ENCODE measurements at regions not wholly inside any gene's neighbourhood (a gene's known extent, or its start where the extent isn't known, plus 50 kb on each side); places are given as distances from the start of the nearest gene placed in this dataset.
"Not testable (repeated sequence)": the region's sequence is repeated elsewhere in the genome, so short reads cannot be mapped to it uniquely, and the experiment has no call there.

DNA sequence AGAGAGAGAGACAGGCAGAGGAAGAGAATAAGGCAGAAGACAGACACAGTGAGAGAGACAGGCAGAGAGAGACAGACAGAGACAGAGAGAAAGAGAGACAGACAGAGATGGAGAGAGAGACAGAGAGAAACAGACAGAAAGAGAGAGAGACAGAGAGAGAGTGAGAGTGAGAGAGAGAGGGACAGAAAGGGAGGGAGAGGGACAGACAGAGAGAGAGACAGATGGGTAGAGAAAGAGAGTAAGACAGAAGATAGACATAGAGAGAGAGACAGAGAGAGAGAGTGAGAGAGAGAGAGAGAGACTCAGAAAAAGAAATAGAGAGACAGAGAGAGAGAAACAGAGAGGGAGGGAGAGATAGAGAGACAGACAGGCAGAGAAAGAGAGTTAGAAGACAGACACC, 1948.5 kb upstream of the DEFB115 start:
- TF ChIP-seq, protein P1, sequence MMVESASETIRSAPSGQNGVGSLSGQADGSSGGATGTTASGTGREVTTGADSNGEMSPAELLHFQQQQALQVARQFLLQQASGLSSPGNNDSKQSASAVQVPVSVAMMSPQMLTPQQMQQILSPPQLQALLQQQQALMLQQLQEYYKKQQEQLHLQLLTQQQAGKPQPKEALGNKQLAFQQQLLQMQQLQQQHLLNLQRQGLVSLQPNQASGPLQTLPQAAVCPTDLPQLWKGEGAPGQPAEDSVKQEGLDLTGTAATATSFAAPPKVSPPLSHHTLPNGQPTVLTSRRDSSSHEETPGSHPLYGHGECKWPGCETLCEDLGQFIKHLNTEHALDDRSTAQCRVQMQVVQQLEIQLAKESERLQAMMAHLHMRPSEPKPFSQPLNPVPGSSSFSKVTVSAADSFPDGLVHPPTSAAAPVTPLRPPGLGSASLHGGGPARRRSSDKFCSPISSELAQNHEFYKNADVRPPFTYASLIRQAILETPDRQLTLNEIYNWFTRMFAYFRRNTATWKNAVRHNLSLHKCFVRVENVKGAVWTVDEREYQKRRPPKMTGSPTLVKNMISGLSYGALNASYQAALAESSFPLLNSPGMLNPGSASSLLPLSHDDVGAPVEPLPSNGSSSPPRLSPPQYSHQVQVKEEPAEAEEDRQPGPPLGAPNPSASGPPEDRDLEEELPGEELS (CRISPR knock-in tag; IDR thresholded peaks at IDR 0.05) = not testable (repeated sequence)
- TF ChIP-seq, protein P2, sequence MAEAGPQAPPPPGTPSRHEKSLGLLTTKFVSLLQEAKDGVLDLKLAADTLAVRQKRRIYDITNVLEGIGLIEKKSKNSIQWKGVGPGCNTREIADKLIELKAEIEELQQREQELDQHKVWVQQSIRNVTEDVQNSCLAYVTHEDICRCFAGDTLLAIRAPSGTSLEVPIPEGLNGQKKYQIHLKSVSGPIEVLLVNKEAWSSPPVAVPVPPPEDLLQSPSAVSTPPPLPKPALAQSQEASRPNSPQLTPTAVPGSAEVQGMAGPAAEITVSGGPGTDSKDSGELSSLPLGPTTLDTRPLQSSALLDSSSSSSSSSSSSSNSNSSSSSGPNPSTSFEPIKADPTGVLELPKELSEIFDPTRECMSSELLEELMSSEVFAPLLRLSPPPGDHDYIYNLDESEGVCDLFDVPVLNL (CRISPR knock-in tag; IDR thresholded peaks at IDR 0.05; ENCODE audit: borderline replicate concordance, low read depth) = not testable (repeated sequence)
- TF ChIP-seq, protein P3, sequence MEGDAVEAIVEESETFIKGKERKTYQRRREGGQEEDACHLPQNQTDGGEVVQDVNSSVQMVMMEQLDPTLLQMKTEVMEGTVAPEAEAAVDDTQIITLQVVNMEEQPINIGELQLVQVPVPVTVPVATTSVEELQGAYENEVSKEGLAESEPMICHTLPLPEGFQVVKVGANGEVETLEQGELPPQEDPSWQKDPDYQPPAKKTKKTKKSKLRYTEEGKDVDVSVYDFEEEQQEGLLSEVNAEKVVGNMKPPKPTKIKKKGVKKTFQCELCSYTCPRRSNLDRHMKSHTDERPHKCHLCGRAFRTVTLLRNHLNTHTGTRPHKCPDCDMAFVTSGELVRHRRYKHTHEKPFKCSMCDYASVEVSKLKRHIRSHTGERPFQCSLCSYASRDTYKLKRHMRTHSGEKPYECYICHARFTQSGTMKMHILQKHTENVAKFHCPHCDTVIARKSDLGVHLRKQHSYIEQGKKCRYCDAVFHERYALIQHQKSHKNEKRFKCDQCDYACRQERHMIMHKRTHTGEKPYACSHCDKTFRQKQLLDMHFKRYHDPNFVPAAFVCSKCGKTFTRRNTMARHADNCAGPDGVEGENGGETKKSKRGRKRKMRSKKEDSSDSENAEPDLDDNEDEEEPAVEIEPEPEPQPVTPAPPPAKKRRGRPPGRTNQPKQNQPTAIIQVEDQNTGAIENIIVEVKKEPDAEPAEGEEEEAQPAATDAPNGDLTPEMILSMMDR (IDR thresholded peaks at IDR 0.05) = not testable (repeated sequence)
- TF ChIP-seq, protein P4, sequence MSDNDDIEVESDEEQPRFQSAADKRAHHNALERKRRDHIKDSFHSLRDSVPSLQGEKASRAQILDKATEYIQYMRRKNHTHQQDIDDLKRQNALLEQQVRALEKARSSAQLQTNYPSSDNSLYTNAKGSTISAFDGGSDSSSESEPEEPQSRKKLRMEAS (CRISPR knock-in tag; IDR thresholded peaks at IDR 0.05) = not testable (repeated sequence)
